ENCODE measurements at regions not wholly inside any gene's neighbourhood (a gene's known extent, or its start where the extent isn't known, plus 50 kb on each side); places are given as distances from the start of the nearest gene placed in this dataset.

- TF ChIP-seq POLR2A (IDR thresholded peaks at IDR 0.05; ENCODE audit: low read depth, low read length) (no peak), POLR2AphosphoS5 (IDR thresholded peaks at IDR 0.05; ENCODE audit: low read depth, low read length) (no peak)
These were observed 555.9 kb downstream of the BCOR start for GRCh38 chrX:39541881-39542280.

Measured in GM12892 (cell line).